ENCODE measurements at regions not wholly inside any gene's neighbourhood (a gene's known extent, or its start where the extent isn't known, plus 50 kb on each side); places are given as distances from the start of the nearest gene placed in this dataset.

DNA sequence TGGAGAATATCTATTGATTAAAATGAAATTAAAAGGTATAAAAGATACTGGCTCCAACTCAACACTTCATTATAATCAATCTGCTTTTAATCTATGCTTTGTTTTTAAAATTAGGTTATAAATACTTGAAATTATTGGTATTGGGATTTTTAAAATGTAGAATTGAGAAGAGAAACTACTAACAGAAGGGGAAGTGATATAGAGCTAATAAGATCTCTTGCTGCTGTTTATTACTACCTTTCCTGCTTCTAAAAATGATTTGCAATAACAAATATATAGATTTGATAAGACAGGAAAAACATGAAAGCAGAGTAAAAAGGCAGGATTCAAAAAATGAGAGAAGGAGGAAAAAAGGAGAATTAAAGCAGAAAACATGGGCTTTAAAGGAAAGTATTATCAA is 209.3 kb upstream of the NREP start:
- H3K36me3 ChIP-seq (ENCODE audit: low read depth, missing control alignments) = no peaks in the 10 kb centered on the region
- no peak for TF ChIP-seq CTCF (IDR thresholded peaks at IDR 0.05)
- TF ChIP-seq POLR2A (IDR thresholded peaks at IDR 0.05) = no peak
- no peaks in the 10 kb centered on the region for H3K9me3 ChIP-seq
- no peaks in the 10 kb centered on the region for H3K4me1 ChIP-seq
- DNase-seq = no peak
- H3K27me3 ChIP-seq = no peaks in the 10 kb centered on the region
- no peak overlapping the region for H3K27ac ChIP-seq
- intact Hi-C loops (cut with DNase I; ENCODE audit: low total_unique reads) = no loop called here
- H3K4me3 ChIP-seq = no peak overlapping the region

DNA sequence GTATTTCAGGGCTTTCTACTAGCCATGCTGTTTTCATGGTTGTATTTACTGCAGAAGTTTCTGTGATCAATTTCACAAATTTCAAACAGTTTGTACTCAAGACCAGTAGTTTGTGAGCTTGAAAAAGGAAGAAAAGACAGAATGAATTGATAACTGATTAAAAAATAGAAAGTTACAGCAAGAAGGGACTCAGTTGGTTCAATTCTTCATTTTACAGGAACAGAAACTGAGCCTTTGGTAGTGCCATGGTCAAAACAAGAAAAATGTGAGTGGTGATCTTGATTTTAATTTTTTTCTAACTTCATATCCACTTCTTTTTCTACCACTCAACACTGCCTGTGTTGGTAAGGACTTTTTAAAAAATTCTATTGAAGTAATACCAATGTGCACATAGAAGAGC is 206.6 kb upstream of the NREP start:
- Histone ChIP-seq H3K27ac (no peak overlapping the region), H3K4me3 (no peak overlapping the region), H3K4me1 (no peaks in the 10 kb centered on the region), H3K9me3 (no peaks in the 10 kb centered on the region), H3K27me3 (no peaks in the 10 kb centered on the region), H3K36me3 (ENCODE audit: low read depth, missing control alignments) (no peaks in the 10 kb centered on the region)
- intact Hi-C loops (cut with DNase I; ENCODE audit: low total_unique reads) = no loop called here
- DNase-seq = no peak
- no peak for TF ChIP-seq POLR2A (IDR thresholded peaks at IDR 0.05)
- TF ChIP-seq CTCF (IDR thresholded peaks at IDR 0.05) = no peak

DNA sequence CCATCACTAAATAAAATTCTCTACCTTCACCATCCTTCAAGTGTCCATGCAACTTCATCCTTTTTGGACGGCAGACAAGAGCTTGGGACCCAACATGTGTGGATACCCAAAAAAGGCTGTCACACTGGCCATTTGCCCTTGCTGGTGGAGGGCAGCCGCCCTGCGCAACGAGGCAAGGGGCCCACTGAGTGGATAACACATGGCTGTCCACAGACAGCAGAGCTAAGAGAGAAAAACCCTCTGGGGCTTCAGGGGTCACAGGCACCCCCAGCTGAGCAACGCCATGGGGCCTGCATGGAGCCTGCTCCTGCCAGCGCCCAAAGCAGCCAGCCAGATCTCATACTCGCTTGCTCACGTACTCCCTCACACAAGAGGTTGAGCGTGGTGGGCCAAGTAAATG is 205.9 kb upstream of the NREP start:
- H3K36me3 ChIP-seq (ENCODE audit: low read depth, missing control alignments) = no peaks in the 10 kb centered on the region
- no peak for TF ChIP-seq CTCF (IDR thresholded peaks at IDR 0.05)
- TF ChIP-seq POLR2A (IDR thresholded peaks at IDR 0.05) = no peak
- DNase-seq = no peak
- H3K27ac ChIP-seq = no peak overlapping the region
- no peaks in the 10 kb centered on the region for H3K27me3 ChIP-seq
- 98 to 99% methylated on average over 8 to 9 of the region's 9 CpGs for WGBS, 2 donors
- no peaks in the 10 kb centered on the region for H3K4me1 ChIP-seq
- H3K9me3 ChIP-seq = no peaks in the 10 kb centered on the region
- intact Hi-C loops (cut with DNase I; ENCODE audit: low total_unique reads) = no loop called here
- H3K4me3 ChIP-seq = no peak overlapping the region

DNA sequence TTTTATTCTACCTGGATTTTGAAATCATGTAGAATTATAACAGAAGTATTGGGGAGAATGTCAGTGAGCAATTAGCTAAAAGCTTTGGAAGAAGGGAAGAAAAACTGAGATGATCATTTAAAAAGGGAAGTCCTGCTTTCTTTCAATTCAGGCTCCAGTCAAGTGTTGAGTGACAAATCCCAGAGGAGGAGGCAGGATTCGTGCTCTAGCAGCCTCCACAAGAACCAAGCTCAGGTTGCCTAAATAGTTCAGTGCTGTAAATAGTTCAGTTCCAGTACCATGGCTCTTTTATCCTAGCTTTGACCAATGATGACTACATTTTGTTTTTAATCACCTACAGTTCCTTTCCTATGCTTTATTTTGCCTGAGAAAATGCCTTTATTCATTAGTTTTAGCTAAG is 204.9 kb upstream of the NREP start:
- H3K36me3 ChIP-seq (ENCODE audit: low read depth, missing control alignments) = no peaks in the 10 kb centered on the region
- no peaks in the 10 kb centered on the region for H3K27me3 ChIP-seq
- 60 to 69% methylated on average over 1 of the region's 1 CpG for WGBS, 2 donors
- TF ChIP-seq CTCF (IDR thresholded peaks at IDR 0.05) (no peak), POLR2A (IDR thresholded peaks at IDR 0.05) (no peak)
- intact Hi-C loops (cut with DNase I; ENCODE audit: low total_unique reads) = no loop called here
- no peaks in the 10 kb centered on the region for H3K4me1 ChIP-seq
- H3K9me3 ChIP-seq = no peaks in the 10 kb centered on the region
- no peak overlapping the region for H3K4me3 ChIP-seq
- no peak overlapping the region for H3K27ac ChIP-seq
- DNase-seq = no peak

GRCh38 chr5:111960476-111961215 is 203.7 kb upstream of the NREP start:
- Histone ChIP-seq H3K4me1 (no peaks in the 10 kb centered on the region), H3K27me3 (no peaks in the 10 kb centered on the region), H3K36me3 (ENCODE audit: low read depth, missing control alignments) (no peaks in the 10 kb centered on the region), H3K4me3 (no peak overlapping the region), H3K27ac (no peak overlapping the region), H3K9me3 (no peaks in the 10 kb centered on the region)
- no peak for TF ChIP-seq CTCF (IDR thresholded peaks at IDR 0.05)
- TF ChIP-seq POLR2A (IDR thresholded peaks at IDR 0.05) = no peak
- no peak for DNase-seq
- intact Hi-C loops (cut with DNase I; ENCODE audit: low total_unique reads) = no loop called here
- WGBS, 2 donors = 55 to 74% methylated on average over 2 of the region's 2 CpGs
